Astrocyte of the cerebellum (primary cell): ENCODE measurements at regions not wholly inside any gene's neighbourhood (a gene's known extent, or its start where the extent isn't known, plus 50 kb on each side); places are given as distances from the start of the nearest gene placed in this dataset.

ENCODE experiments used
- DNase-seq: peaks from one replicate; pipeline ENCODE4 v3.0.0-alpha.2; 2011; ENCODE audit warnings: low read depth
- H3K4me3 ChIP-seq: 2 replicates; pipeline ENCODE4 v1.5.1; 2011; ENCODE audit warnings: mild to moderate bottlenecking, low read depth, low read length, moderate library complexity
- CTCF ChIP-seq: IDR thresholded peaks from 2 replicates; pipeline ENCODE4 v1.5.1; 2012; ENCODE audit warnings: low read length, low read depth, moderate library complexity, mild to moderate bottlenecking; ENCODE audit errors: missing control alignments
- in situ Hi-C: cut with HindIII; loops from 2 replicates; pipeline ENCODE4 v1.10.0; 2017; ENCODE audit warnings: low sequenced_read_pairs

DNA sequence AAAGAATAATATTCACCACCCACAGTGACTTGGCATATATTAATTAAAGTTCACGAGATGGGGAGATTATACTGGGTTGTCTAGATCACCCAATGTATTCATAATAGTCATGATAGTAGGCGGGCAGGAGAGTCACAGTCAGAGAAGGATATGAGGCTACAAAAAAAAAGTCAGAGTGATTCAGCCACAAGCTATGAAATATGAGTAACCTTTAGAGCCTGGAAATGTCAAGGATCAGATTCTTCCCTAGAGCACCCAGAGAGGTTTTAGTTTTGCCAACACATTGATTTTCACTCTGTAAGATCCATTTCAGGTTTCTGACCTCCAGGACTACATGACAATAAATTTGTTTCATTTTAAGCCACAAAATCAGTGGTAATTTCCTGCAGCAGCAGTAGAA, 501.9 kb downstream of the GABRG1 start:
- no peak for TF ChIP-seq CTCF
- in situ Hi-C loops = no loop called here
- DNase-seq = no peak
- H3K4me3 ChIP-seq = no peak overlapping the region

GRCh38 chr4:45620808-45621207, 503.0 kb downstream of the GABRG1 start:
- H3K4me3 ChIP-seq = no peak overlapping the region
- in situ Hi-C loops = no loop called here
- DNase-seq = no peak
- TF ChIP-seq CTCF = no peak

DNA sequence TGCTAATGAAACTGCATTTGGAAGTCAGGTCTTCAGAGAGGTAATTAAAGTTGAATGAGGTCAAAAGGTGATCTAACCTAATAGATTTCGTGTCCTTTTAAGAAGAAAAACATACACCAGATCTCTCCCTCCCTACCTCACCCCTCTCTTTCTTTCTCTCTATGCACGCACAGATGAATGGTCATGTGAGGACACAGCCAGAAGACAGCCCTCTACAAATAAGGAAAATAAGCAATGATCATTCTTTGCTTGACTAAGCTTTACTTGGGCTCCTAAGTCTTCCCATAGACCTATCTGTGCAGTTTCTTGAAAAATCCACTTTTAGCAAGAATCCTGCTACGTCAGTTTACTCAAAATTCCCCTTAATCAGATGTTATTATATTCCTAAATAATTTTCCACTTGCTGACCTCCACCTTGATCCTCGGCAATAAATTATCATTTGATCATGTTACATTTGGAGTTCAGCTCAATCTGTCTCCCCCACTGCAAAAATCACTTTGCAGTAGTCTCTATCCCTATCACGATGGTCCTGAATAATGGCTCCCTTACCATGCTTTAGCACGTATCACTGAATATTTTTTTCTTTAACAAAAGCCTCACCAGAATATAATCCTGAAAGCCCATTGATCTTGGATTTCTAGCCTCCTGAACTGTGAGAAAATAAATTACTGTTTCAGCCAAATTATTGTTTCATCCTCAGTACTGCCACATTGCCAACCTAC, 527.3 kb downstream of the GABRG1 start:
- TF ChIP-seq CTCF = no peak
- H3K4me3 ChIP-seq = no peak overlapping the region
- in situ Hi-C loops = loop anchor here (5.0 kb wide), 1 partner anchor 74 kb away; no protein-coding TSS in a partner anchor
- DNase-seq = no peak

DNA sequence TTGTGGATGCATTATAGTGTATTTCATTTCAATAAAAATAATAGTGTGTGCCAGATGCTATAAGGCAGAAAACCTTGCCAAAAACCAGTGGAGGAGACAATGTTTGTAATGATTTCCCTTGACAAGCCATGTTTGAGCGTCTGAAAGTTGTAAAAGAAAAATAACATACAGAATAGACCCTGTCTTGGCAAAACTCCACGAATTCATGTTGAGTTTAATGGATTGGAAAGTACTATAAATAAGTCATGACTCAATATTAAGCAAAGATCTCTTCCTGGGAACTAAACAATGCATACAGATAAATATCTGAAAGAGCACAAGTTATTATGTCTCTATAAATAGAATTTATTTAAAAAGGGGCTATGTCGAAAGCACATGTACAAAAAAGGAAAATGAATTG, 543.5 kb downstream of the GABRG1 start:
- no peak for DNase-seq
- no peak for TF ChIP-seq CTCF
- H3K4me3 ChIP-seq = no peak overlapping the region
- in situ Hi-C loops = no loop called here

DNA sequence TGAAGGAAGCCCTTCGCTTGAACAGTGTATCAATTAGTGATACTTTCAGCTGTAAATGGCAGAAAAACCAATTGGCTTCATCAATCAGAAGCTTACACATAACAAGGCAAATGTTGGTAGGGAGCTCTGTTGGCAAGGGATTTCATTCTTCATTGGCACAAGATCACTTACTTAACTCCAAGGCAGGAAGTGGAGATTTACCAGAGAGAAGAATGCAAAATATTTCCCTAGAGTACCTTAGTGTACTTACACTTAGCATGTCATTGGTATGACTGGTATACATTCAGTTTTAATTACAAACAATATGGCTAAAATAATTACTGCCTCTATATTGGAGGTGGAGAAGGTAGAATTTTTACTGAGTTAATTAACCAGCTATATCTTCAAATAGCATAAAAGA, 545.0 kb downstream of the GABRG1 start:
- H3K4me3 ChIP-seq = no peak overlapping the region
- DNase-seq = no peak
- TF ChIP-seq CTCF = no peak
- in situ Hi-C loops = no loop called here

GRCh38 chr4:45576275-45576674, 547.6 kb downstream of the GABRG1 start:
- in situ Hi-C loops = no loop called here
- TF ChIP-seq CTCF = no peak
- DNase-seq = no peak
- no peak overlapping the region for H3K4me3 ChIP-seq

GRCh38 chr4:45569619-45570018, 554.2 kb downstream of the GABRG1 start:
- in situ Hi-C loops = no loop called here
- no peak for DNase-seq
- no peak overlapping the region for H3K4me3 ChIP-seq
- TF ChIP-seq CTCF = no peak
